ENCODE measurements at regions not wholly inside any gene's neighbourhood (a gene's known extent, or its start where the extent isn't known, plus 50 kb on each side); places are given as distances from the start of the nearest gene placed in this dataset.

DNA sequence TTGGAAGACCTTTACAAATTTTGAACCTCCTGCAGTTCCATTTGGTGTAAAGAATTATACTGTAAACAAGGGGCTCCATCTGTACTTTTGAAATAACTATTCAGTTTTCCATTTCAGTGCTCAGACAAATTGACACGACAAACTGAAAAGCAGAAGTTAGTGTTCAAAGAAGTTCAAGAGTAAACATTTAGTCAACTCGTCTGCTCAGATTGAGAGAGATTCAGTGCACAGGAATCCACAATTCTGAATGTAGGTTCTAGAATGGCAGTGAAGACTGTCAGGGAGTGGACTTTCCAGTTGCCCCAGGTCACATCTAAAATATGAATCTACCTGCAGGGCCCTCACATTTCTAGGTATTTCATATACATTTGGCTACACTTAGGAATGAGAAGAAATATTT lies 322.3 kb upstream of the TCF4 start:
- Histone ChIP-seq H4K8ac (replicated peaks; ENCODE audit: insufficient read length, low read depth, low read length) (no peak overlapping the region), H3K14ac (ENCODE audit: insufficient read depth, low read length) (no peak overlapping the region), H3K4ac (ENCODE audit: low read depth, low read length) (no peak overlapping the region), H3K9ac (ENCODE audit: extremely low read depth, insufficient read length, low read length) (no peak overlapping the region), H3K4me2 (ENCODE audit: insufficient read depth, insufficient read length, low read length) (no peak overlapping the region), H3K23ac (ENCODE audit: insufficient read length, low read depth, low read length) (no peak overlapping the region), H3K79me1 (ENCODE audit: insufficient read depth, low read depth, low read length, poor library complexity, severe bottlenecking) (no peaks in the 10 kb centered on the region), H2BK20ac (ENCODE audit: low read depth, low read length, poor library complexity, severe bottlenecking) (no peak overlapping the region), H4K20me1 (ENCODE audit: control insufficient read depth, insufficient read depth, insufficient read length) (peaks cover 2% of the 10 kb centered on the region), H3K18ac (ENCODE audit: insufficient read length, low read depth, low read length) (no peak overlapping the region), H2AFZ (ENCODE audit: low read length) (no peak overlapping the region), H3T11ph (ENCODE audit: low read length) (no peak overlapping the region), H3K79me2 (ENCODE audit: insufficient read depth, low read length) (no peaks in the 10 kb centered on the region), H4K5ac (ENCODE audit: insufficient read length, low read depth, low read length) (no peak overlapping the region), H4K91ac (ENCODE audit: insufficient read length, low read depth, low read length) (no peak overlapping the region), H2BK120ac (ENCODE audit: low read depth, low read length, poor library complexity, severe bottlenecking) (no peak overlapping the region), H2AK5ac (ENCODE audit: insufficient read length, low read length) (no peak overlapping the region), H2BK15ac (ENCODE audit: low read depth, low read length) (no peak overlapping the region), H2BK12ac (ENCODE audit: insufficient read length, low read depth, low read length) (no peak overlapping the region), H3K9me3 (ENCODE audit: control insufficient read depth, low read depth, low read length) (no peaks in the 10 kb centered on the region), H3K23me2 (ENCODE audit: insufficient read length, low read depth, low read length, poor library complexity, severe bottlenecking) (no peaks in the 10 kb centered on the region), H3K27ac (ENCODE audit: insufficient read length, low read depth, low read length) (no peak overlapping the region), H3K56ac (ENCODE audit: insufficient read length, low read depth, low read length) (no peak overlapping the region), H3K4me1 (ENCODE audit: insufficient read depth, low read length) (peaks cover 6% of the 10 kb centered on the region; the same call in 1 of the 2 replicates), H3K27me3 (ENCODE audit: insufficient read depth, low read length) (no peaks in the 10 kb centered on the region), H2BK5ac (ENCODE audit: insufficient read length, low read length) (no peak overlapping the region)
- H3K36me3 Mint-ChIP-seq (ENCODE audit: insufficient read depth in 1 of 3, low read depth in 3 of 3), result peaks cover 0 to 6% (median 6%) of the 10 kb centered on the region in 3 experiments; a peak in 3 of 7 replicates
- no CpG with 5 or more reads among the region's 2 CpGs for WGBS (ENCODE audit: extremely low coverage, insufficient read length, low lambda C conversion rate)
- H3K4me3 Mint-ChIP-seq, result no peak overlapping the region
- H3K9me3 Mint-ChIP-seq, result no peaks in the 10 kb centered on the region; a peak in 1 of 5 replicates
- TF ChIP-seq, protein P1, sequence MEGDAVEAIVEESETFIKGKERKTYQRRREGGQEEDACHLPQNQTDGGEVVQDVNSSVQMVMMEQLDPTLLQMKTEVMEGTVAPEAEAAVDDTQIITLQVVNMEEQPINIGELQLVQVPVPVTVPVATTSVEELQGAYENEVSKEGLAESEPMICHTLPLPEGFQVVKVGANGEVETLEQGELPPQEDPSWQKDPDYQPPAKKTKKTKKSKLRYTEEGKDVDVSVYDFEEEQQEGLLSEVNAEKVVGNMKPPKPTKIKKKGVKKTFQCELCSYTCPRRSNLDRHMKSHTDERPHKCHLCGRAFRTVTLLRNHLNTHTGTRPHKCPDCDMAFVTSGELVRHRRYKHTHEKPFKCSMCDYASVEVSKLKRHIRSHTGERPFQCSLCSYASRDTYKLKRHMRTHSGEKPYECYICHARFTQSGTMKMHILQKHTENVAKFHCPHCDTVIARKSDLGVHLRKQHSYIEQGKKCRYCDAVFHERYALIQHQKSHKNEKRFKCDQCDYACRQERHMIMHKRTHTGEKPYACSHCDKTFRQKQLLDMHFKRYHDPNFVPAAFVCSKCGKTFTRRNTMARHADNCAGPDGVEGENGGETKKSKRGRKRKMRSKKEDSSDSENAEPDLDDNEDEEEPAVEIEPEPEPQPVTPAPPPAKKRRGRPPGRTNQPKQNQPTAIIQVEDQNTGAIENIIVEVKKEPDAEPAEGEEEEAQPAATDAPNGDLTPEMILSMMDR (conservative IDR thresholded peaks at IDR 0.05), result no peak
- peaks cover 13 to 21% of the 10 kb centered on the region in 2 experiments for H3K4me1 Mint-ChIP-seq
- no peak overlapping the region for H3K27ac Mint-ChIP-seq
- no peaks in the 10 kb centered on the region for H3K27me3 Mint-ChIP-seq (ENCODE audit: low read depth)
- DNase-seq, result no peak
